Neural cell (in vitro differentiated cells): ENCODE measurements at regions not wholly inside any gene's neighbourhood (a gene's known extent, or its start where the extent isn't known, plus 50 kb on each side); places are given as distances from the start of the nearest gene placed in this dataset.

ENCODE experiments used
- CTCF ChIP-seq: fragments of 450-650 bp; IDR thresholded peaks from 2 replicates; pipeline ENCODE4 v1.5.1; 2014; ENCODE audit warnings: antibody characterized with exemption, mild to moderate bottlenecking, moderate library complexity; ENCODE audit not compliant: poor library complexity, severe bottlenecking
- EZH2 ChIP-seq: fragments of 200-600, 300-800 bp; shearing (Covaris generic), sonication (generic); IDR thresholded peaks from 2 replicates; pipeline ENCODE4 v1.6.1; 2014; ENCODE audit warnings: antibody characterized with exemption, low read length, borderline replicate concordance, mild to moderate bottlenecking; ENCODE audit not compliant: insufficient read depth, poor library complexity, severe bottlenecking
- POLR2AphosphoS5 ChIP-seq: IDR thresholded peaks from 2 replicates; pipeline ENCODE4 v1.6.1; 2012
- RAD21 ChIP-seq: fragments of 450-650 bp; conservative IDR thresholded peaks from 2 replicates; pipeline ENCODE4 v1.6.1; 2014; ENCODE audit warnings: antibody characterized with exemption, mild to moderate bottlenecking, moderate library complexity
- REST ChIP-seq: IDR thresholded peaks from 2 replicates; pipeline ENCODE4 v1.6.1; 2012; ENCODE audit warnings: borderline replicate concordance
- TAF1 ChIP-seq: IDR thresholded peaks from 2 replicates; pipeline ENCODE4 v1.6.1; 2012; ENCODE audit warnings: low read depth

GRCh38 chr2:204492417-204492816, 52.9 kb upstream of the PARD3B start:
- TF ChIP-seq CTCF (no peak), POLR2AphosphoS5 (peak; percentile 15), EZH2 (no peak), RAD21 (no peak), REST (no peak), TAF1 (no peak)
